Sigmoid colon (tissue), 6 donors: ENCODE measurements at regions not wholly inside any gene's neighbourhood (a gene's known extent, or its start where the extent isn't known, plus 50 kb on each side); places are given as distances from the start of the nearest gene placed in this dataset.

Source experiments
- DNase-seq: peaks from one replicate; pipeline ENCODE4 v3.0.0-alpha.2; 2019
- H3K27ac ChIP-seq, 4 donors: fragments of 200-600 bp; sonication (generic); one replicate each; pipeline ENCODE4 v1.5.1; 2016 to 2019; ENCODE audit warnings: mild to moderate bottlenecking in 1 of 4
- H3K27me3 ChIP-seq, 3 donors: fragments of 200-600 bp; sonication (generic); one replicate each; pipeline ENCODE4 v1.5.1; 2019; ENCODE audit warnings: mild to moderate bottlenecking in 1 of 3
- H3K36me3 ChIP-seq, 4 donors: fragments of 200-600 bp; sonication (generic); one replicate each; pipeline ENCODE4 v1.5.1; 2016 to 2019
- H3K4me1 ChIP-seq, 4 donors: fragments of 200-600 bp; sonication (generic); one replicate each; pipeline ENCODE4 v1.5.1; 2017 to 2019
- H3K4me3 ChIP-seq, 4 donors: fragments of 200-600 bp; sonication (generic); one replicate each; pipeline ENCODE4 v1.5.1; 2017 to 2019; ENCODE audit warnings: mild to moderate bottlenecking in 2 of 4, moderate library complexity in 1 of 4
- H3K9me3 ChIP-seq, 4 donors: fragments of 200-600 bp in 3 of 4; sonication (generic) in 3 of 4; one replicate each; pipeline versions ENCODE4 v1.5.1 to v1.6.1; 2013 to 2019
- EP300 ChIP-seq, 4 donors: sonication (generic); formaldehyde crosslinking; IDR thresholded peaks; one replicate each; pipeline ENCODE4 v1.6.1; 2017; ENCODE audit warnings: antibody characterized with exemption in 4 of 4
- POLR2A ChIP-seq, 2 donors: fragments of 450-650 bp; IDR thresholded peaks; one replicate each; pipeline ENCODE4 v1.6.1; 2016; ENCODE audit warnings: antibody characterized with exemption in 2 of 2, mild to moderate bottlenecking in 2 of 2, moderate library complexity in 2 of 2
- POLR2AphosphoS5 ChIP-seq, 4 donors: sonication (generic); formaldehyde crosslinking; IDR thresholded peaks; one replicate each; pipeline ENCODE4 v1.6.1; 2017; ENCODE audit warnings: antibody characterized with exemption in 4 of 4
- WGBS, 2 donors: extraction: QIAGEN DNeasy Blood & Tissue Kit; methylation state at CpG; one replicate each; pipeline ENCODE4 v1.1.7; 2013; 5-methylcytosine and 5-hydroxymethylcytosine counted together
- intact Hi-C: fragments of 100-400 bp; cut with DNase I; formaldehyde crosslinking; loops from one replicate; pipeline ENCODE4 v1.15.1; 2023
- TF ChIP-seq, protein P1 (sequence below), 4 experiments: fragments of 450-650 bp in 3 of 4; fragments of 200-600 bp in 1 of 4; IDR thresholded peaks; one replicate each; pipeline ENCODE4 v1.5.1; 2016 to 2019; ENCODE audit warnings: antibody characterized with exemption in 4 of 4, mild to moderate bottlenecking in 3 of 4, moderate library complexity in 2 of 4
- donor health status: healthy with polysubstance abuse.
- donor health status: healthy.

DNA sequence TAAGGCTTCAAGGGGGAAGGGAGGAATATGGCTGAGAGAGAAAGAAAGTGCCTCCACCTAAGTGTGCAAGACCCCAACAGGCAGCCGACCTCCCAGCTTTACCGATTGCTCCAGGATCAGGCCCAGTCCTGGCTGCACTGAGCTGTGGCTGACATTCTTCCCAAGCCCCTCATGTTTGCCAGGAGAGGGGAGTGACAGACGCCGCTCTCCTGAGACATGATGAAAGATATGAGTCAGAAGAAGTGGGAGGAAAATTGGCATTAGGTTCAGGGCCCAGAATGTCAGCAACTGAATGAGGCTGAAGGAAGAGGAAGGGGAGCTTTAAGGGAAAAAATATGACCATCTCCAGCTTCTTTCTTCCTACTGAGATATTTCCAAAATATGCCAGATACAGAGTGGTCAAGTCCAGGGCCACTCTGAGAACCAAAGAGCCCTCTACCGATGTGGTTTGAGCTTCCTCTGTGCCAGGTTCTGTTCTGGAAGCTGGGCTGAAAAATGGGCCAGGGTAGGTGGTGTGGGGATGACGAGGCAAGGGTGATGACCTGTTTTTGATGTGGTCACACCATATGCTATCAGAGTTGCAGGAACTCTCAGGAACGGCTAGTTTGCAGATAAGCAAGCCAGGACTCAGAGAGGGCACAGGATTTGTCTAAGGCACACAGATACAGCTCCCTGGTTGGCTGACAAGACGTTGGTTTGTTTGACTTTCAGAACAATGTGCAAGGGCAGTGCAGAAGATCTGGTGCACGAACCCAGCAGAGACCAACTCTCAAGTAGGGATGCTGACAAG, 176.7 kb downstream of the SOX9 start:
- H3K36me3 ChIP-seq = no peaks in the 10 kb centered on the region
- no peaks in the 10 kb centered on the region for H3K9me3 ChIP-seq
- intact Hi-C loops = no loop called here
- no peak overlapping the region for H3K4me3 ChIP-seq
- no peaks in the 10 kb centered on the region for H3K4me1 ChIP-seq
- no peak for TF ChIP-seq POLR2A (IDR thresholded peaks at IDR 0.05)
- no peak for TF ChIP-seq EP300 (IDR thresholded peaks at IDR 0.05)
- no peak for TF ChIP-seq POLR2AphosphoS5 (IDR thresholded peaks at IDR 0.05)
- TF ChIP-seq, protein P1, sequence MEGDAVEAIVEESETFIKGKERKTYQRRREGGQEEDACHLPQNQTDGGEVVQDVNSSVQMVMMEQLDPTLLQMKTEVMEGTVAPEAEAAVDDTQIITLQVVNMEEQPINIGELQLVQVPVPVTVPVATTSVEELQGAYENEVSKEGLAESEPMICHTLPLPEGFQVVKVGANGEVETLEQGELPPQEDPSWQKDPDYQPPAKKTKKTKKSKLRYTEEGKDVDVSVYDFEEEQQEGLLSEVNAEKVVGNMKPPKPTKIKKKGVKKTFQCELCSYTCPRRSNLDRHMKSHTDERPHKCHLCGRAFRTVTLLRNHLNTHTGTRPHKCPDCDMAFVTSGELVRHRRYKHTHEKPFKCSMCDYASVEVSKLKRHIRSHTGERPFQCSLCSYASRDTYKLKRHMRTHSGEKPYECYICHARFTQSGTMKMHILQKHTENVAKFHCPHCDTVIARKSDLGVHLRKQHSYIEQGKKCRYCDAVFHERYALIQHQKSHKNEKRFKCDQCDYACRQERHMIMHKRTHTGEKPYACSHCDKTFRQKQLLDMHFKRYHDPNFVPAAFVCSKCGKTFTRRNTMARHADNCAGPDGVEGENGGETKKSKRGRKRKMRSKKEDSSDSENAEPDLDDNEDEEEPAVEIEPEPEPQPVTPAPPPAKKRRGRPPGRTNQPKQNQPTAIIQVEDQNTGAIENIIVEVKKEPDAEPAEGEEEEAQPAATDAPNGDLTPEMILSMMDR (IDR thresholded peaks at IDR 0.05) = no peak
- 70 to 77% methylated on average over 9 of the region's 9 CpGs for WGBS, 2 donors
- no peak overlapping the region for H3K27ac ChIP-seq
- no peaks in the 10 kb centered on the region for H3K27me3 ChIP-seq
- DNase-seq = no peak

DNA sequence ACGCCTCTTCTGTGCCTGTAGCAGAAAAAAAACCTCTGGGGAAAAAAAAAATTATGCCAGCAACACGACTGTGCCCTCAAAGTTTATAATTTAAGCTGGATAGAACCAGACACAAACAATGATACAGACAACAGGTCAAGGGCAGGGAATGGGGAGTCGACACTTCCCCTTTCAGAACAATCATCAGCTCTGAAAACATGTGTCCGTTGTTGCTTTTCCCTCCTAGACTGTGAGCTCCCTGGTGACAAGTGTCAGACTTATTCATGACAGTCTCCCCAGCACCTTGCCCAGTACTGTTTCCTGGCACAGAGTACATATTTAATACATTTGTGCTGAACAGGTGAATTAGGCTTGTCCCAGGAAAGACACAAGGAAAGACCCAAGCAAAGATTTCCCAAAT, 178.3 kb downstream of the SOX9 start:
- intact Hi-C loops = no loop called here
- H3K4me3 ChIP-seq = no peak overlapping the region
- DNase-seq = no peak
- no peak overlapping the region for H3K27ac ChIP-seq
- no peaks in the 10 kb centered on the region for H3K9me3 ChIP-seq
- WGBS, 2 donors = 32 to 43% methylated on average over 4 of the region's 4 CpGs
- H3K4me1 ChIP-seq = no peaks in the 10 kb centered on the region
- H3K27me3 ChIP-seq = no peaks in the 10 kb centered on the region
- TF ChIP-seq, protein P1 (IDR thresholded peaks at IDR 0.05) = no peak
- no peak for TF ChIP-seq POLR2A (IDR thresholded peaks at IDR 0.05)
- no peak for TF ChIP-seq POLR2AphosphoS5 (IDR thresholded peaks at IDR 0.05)
- no peaks in the 10 kb centered on the region for H3K36me3 ChIP-seq

DNA sequence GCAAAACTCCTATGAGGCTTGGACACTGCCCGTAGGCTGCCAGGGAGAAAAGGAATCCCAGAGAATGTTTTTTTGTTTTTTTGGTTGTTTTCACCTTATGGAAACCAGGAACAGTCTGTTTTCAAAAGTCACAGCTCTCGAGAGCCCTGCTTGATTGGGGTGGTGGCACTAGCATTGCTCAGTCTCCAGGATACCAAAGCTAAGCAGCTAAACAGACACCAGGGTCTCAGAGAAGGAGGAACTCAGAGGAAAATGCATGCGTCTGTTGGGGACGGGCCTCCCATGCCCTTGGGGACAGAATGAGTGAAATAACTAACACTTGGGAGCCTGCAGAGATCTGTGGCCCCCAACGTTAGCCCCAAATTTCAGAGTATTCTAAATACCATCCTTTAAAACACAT, 178.8 kb downstream of the SOX9 start:
- intact Hi-C loops = no loop called here
- no peaks in the 10 kb centered on the region for H3K36me3 ChIP-seq

DNA sequence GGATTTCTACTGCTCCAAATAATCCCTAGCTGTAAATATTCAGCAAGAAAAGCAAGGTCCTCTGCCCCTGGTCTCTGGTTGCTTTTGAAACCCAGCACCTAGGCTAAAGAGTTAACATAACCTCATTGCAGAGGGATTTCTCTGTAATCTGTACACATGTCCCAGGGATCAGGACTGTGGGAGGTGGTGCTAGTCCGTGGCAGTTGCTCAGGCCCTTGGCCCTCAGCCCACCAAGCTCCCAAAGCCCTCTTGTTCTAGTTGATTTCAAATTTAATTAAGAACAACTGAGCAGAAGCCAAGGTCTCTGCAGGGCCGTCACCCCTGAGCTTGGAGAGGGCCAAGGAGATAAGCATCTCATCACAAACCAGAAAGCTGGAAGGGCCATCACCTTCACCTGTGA, 181.1 kb downstream of the SOX9 start:
- intact Hi-C loops = no loop called here
- no peak overlapping the region for H3K27ac ChIP-seq
- no peaks in the 10 kb centered on the region for H3K9me3 ChIP-seq
- 80% methylated on average over 2 of the region's 2 CpGs for WGBS, 2 donors
- TF ChIP-seq POLR2AphosphoS5 (IDR thresholded peaks at IDR 0.05) = no peak
- TF ChIP-seq, protein P1 (IDR thresholded peaks at IDR 0.05) = no peak
- no peak for TF ChIP-seq POLR2A (IDR thresholded peaks at IDR 0.05)
- H3K4me3 ChIP-seq = no peak overlapping the region
- H3K4me1 ChIP-seq = no peaks in the 10 kb centered on the region
- H3K27me3 ChIP-seq = no peaks in the 10 kb centered on the region
- no peaks in the 10 kb centered on the region for H3K36me3 ChIP-seq
- DNase-seq = no peak

More for the DNA sequence above, 178.8 kb downstream of the SOX9 start:
- H3K4me3 ChIP-seq = no peak overlapping the region
- no peak for TF ChIP-seq POLR2A (IDR thresholded peaks at IDR 0.05)
- TF ChIP-seq, protein P1 (IDR thresholded peaks at IDR 0.05) = no peak
- TF ChIP-seq EP300 (IDR thresholded peaks at IDR 0.05) = no peak
- TF ChIP-seq POLR2AphosphoS5 (IDR thresholded peaks at IDR 0.05) = no peak
- no peak overlapping the region for H3K27ac ChIP-seq
- WGBS, 2 donors = 66 to 69% methylated on average over 5 of the region's 5 CpGs
- no peaks in the 10 kb centered on the region for H3K9me3 ChIP-seq
- no peak for DNase-seq
- H3K27me3 ChIP-seq = no peaks in the 10 kb centered on the region
- H3K4me1 ChIP-seq = no peaks in the 10 kb centered on the region

DNA sequence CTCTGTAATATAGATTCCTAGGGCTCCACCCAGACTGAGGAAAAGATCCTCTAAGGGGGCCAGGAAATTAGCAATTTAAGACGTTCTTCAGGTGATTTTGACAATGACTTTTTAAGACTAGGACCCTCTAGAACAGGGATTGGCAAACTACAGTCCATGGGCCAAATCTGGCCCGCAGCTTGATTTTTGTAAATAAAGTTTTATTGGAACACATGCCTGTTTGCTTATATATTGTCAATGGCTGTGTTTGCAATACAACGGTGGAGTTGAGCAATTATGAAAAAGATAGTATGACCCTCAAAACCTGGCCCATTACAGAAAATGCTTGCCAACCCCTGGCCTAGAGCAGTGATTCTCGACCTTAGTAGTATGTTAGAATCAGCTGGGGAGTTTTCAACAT, 181.9 kb downstream of the SOX9 start:
- no peaks in the 10 kb centered on the region for H3K9me3 ChIP-seq
- WGBS, 2 donors = 87 to 88% methylated on average over 4 of the region's 4 CpGs
- intact Hi-C loops = no loop called here
- no peak overlapping the region for H3K4me3 ChIP-seq
- H3K36me3 ChIP-seq = no peaks in the 10 kb centered on the region
- H3K27ac ChIP-seq = no peak overlapping the region
- no peaks in the 10 kb centered on the region for H3K4me1 ChIP-seq
- no peak for TF ChIP-seq POLR2AphosphoS5 (IDR thresholded peaks at IDR 0.05)
- no peak for TF ChIP-seq EP300 (IDR thresholded peaks at IDR 0.05)
- TF ChIP-seq POLR2A (IDR thresholded peaks at IDR 0.05) = no peak
- TF ChIP-seq, protein P1 (IDR thresholded peaks at IDR 0.05) = no peak
- no peak for DNase-seq
- no peaks in the 10 kb centered on the region for H3K27me3 ChIP-seq
